ENCODE measurements at regions not wholly inside any gene's neighbourhood (a gene's known extent, or its start where the extent isn't known, plus 50 kb on each side); places are given as distances from the start of the nearest gene placed in this dataset.

DNA sequence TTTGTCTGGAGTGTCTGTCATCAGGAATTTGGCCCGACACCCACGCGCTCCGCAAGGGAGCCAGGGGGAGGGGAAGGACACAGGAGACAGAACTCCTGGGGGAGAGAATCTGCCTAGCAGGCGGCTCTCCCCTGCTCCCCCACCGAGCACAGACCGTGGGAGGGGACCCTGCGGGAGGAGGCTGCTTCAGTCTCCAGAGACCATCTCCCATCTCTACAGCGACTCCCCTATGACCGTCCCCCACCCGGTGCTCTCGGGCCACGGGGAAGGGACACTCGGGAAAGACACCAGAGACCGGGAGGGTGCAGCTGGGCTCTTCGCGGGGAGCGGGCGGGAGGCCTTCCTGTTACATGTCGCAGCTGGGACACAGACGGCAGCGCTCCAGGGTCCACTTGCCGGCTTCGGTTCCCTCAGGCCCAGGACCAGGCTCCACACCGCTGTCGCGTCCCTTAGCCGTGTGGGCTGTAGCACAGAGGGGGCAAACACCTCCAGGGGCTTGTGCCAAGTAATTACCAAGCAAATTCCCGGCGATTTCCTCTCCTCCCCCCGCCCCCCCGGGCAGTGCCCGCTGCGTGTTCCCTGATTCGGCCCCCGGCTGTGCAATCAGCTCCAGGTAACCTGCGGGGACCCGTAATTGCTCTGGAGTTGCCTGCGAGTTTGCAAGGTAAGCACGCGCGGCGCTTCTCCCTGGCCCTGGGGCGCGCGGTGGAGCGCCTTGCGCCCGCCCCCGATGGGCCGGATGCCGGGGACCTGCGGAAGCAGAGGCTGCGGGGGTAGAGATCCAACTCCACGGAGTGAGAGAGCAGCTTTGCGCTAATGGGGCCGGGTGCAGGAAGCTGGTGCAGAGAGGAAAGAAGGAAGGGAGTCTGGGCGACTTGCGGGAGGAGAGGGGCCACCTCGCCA, 155.1 kb upstream of the CADM1 start:
- Histone ChIP-seq H3K36me3 (replicated peaks in 1 of 2; ENCODE audit: control insufficient read depth in 1 of 2, insufficient read depth in 2 of 2, low read length in 2 of 2) (no peaks in the 10 kb centered on the region), H3K27ac (ENCODE audit: extremely low read length, insufficient read depth, low read length) (no peak overlapping the region), H4K20me1 (ENCODE audit: insufficient read depth, low read length) (no peaks in the 10 kb centered on the region), H3K4me3 (replicated peaks in 1 of 3; ENCODE audit: insufficient read depth in 1 of 3, low read depth in 2 of 3, low read length in 3 of 3) (no peak overlapping the region), H3K9ac (ENCODE audit: insufficient read depth, low read depth, low read length) (no peak overlapping the region), H3K4me2 (ENCODE audit: low read depth, low read length) (no peak overlapping the region), H3K4me1 (ENCODE audit: insufficient read depth, low read length) (peaks cover 10% of the 10 kb centered on the region), H3K27me3 (ENCODE audit: control insufficient read depth in 1 of 2, insufficient read depth in 2 of 2, low read length in 2 of 2) (peaks cover 0 to 39% of the 10 kb centered on the region in 2 experiments; a peak in 4 of 5 replicates), H3K9me3 (ENCODE audit: low read length) (no peaks in the 10 kb centered on the region), H3K79me2 (ENCODE audit: insufficient read depth, low read length) (no peaks in the 10 kb centered on the region), H2AFZ (ENCODE audit: low read length) (no peak overlapping the region)
- CTCF ChIA-PET (ENCODE audit: low intra/inter-chr PET ratio, low total read pairs): no interaction called here
- DNase-seq (ENCODE audit: low spot score) (no peak), ATAC-seq (no peak), FAIRE-seq (no peak)
- intact Hi-C loops (cut with micrococcal nuclease; ENCODE audit: unreplicated experiment) (no loop called here), in situ Hi-C loops (cut with HindIII; ENCODE audit: extremely low pct_ligation_motif_present, low pct_unique_long_range_greater_than_20kb) (no loop called here)
- POLR2A ChIA-PET: no interaction called here
- BruUV-seq (replicated peaks): no TSS peak
- WGBS (ENCODE audit: low lambda C conversion rate): 67% methylated on average over 41 of the region's 60 CpGs
- TF ChIP-seq, protein P1, sequence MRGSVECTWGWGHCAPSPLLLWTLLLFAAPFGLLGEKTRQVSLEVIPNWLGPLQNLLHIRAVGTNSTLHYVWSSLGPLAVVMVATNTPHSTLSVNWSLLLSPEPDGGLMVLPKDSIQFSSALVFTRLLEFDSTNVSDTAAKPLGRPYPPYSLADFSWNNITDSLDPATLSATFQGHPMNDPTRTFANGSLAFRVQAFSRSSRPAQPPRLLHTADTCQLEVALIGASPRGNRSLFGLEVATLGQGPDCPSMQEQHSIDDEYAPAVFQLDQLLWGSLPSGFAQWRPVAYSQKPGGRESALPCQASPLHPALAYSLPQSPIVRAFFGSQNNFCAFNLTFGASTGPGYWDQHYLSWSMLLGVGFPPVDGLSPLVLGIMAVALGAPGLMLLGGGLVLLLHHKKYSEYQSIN (CRISPR knock-in tag; IDR thresholded peaks at IDR 0.05; ENCODE audit: borderline replicate concordance): no peak
- TF ChIP-seq ZFY (CRISPR knock-in tag; IDR thresholded peaks at IDR 0.05): no peak
- TF ChIP-seq, protein P2, sequence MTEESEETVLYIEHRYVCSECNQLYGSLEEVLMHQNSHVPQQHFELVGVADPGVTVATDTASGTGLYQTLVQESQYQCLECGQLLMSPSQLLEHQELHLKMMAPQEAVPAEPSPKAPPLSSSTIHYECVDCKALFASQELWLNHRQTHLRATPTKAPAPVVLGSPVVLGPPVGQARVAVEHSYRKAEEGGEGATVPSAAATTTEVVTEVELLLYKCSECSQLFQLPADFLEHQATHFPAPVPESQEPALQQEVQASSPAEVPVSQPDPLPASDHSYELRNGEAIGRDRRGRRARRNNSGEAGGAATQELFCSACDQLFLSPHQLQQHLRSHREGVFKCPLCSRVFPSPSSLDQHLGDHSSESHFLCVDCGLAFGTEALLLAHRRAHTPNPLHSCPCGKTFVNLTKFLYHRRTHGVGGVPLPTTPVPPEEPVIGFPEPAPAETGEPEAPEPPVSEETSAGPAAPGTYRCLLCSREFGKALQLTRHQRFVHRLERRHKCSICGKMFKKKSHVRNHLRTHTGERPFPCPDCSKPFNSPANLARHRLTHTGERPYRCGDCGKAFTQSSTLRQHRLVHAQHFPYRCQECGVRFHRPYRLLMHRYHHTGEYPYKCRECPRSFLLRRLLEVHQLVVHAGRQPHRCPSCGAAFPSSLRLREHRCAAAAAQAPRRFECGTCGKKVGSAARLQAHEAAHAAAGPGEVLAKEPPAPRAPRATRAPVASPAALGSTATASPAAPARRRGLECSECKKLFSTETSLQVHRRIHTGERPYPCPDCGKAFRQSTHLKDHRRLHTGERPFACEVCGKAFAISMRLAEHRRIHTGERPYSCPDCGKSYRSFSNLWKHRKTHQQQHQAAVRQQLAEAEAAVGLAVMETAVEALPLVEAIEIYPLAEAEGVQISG (CRISPR knock-in tag; IDR thresholded peaks at IDR 0.05): no peak
- no peak for TF ChIP-seq ZNF749 (CRISPR knock-in tag; IDR thresholded peaks at IDR 0.05; ENCODE audit: borderline replicate concordance)
- TF ChIP-seq ZBTB42 (CRISPR knock-in tag; IDR thresholded peaks at IDR 0.05): no peak
- TF ChIP-seq CBX5 (CRISPR knock-in tag; IDR thresholded peaks at IDR 0.05; ENCODE audit: borderline replicate concordance): no peak
- no peak for TF ChIP-seq MED8 (CRISPR knock-in tag; IDR thresholded peaks at IDR 0.05; ENCODE audit: insufficient replicate concordance)
- TF ChIP-seq, protein P3, sequence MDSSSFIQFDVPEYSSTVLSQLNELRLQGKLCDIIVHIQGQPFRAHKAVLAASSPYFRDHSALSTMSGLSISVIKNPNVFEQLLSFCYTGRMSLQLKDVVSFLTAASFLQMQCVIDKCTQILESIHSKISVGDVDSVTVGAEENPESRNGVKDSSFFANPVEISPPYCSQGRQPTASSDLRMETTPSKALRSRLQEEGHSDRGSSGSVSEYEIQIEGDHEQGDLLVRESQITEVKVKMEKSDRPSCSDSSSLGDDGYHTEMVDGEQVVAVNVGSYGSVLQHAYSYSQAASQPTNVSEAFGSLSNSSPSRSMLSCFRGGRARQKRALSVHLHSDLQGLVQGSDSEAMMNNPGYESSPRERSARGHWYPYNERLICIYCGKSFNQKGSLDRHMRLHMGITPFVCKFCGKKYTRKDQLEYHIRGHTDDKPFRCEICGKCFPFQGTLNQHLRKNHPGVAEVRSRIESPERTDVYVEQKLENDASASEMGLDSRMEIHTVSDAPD (CRISPR knock-in tag; IDR thresholded peaks at IDR 0.05): no peak
- TF ChIP-seq, protein P4, sequence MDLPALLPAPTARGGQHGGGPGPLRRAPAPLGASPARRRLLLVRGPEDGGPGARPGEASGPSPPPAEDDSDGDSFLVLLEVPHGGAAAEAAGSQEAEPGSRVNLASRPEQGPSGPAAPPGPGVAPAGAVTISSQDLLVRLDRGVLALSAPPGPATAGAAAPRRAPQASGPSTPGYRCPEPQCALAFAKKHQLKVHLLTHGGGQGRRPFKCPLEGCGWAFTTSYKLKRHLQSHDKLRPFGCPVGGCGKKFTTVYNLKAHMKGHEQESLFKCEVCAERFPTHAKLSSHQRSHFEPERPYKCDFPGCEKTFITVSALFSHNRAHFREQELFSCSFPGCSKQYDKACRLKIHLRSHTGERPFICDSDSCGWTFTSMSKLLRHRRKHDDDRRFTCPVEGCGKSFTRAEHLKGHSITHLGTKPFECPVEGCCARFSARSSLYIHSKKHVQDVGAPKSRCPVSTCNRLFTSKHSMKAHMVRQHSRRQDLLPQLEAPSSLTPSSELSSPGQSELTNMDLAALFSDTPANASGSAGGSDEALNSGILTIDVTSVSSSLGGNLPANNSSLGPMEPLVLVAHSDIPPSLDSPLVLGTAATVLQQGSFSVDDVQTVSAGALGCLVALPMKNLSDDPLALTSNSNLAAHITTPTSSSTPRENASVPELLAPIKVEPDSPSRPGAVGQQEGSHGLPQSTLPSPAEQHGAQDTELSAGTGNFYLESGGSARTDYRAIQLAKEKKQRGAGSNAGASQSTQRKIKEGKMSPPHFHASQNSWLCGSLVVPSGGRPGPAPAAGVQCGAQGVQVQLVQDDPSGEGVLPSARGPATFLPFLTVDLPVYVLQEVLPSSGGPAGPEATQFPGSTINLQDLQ (CRISPR knock-in tag; IDR thresholded peaks at IDR 0.05): no peak
- no peak for TF ChIP-seq ZNF441 (CRISPR knock-in tag; IDR thresholded peaks at IDR 0.05; ENCODE audit: borderline replicate concordance)
- TF ChIP-seq MLLT10 (CRISPR knock-in tag; IDR thresholded peaks at IDR 0.05): no peak
- TF ChIP-seq ETV5 (CRISPR knock-in tag; IDR thresholded peaks at IDR 0.05; ENCODE audit: borderline replicate concordance): no peak
- no peak for TF ChIP-seq NCOR1 (IDR thresholded peaks at IDR 0.05; ENCODE audit: borderline replicate concordance, low read length)
- TF ChIP-seq DNMT1 (CRISPR knock-in tag; IDR thresholded peaks at IDR 0.05): no peak
- TF ChIP-seq ZNF17 (CRISPR knock-in tag; IDR thresholded peaks at IDR 0.05): no peak

Data from HepG2 (cell line).